Stimulated activated CD4-positive, alpha-beta T cell treated with anti-CD3 and anti-CD28 coated beads, Interleukin-2, amount 100 ng/mL, for 24 hours (primary cell): ENCODE measurements at regions not wholly inside any gene's neighbourhood (a gene's known extent, or its start where the extent isn't known, plus 50 kb on each side); places are given as distances from the start of the nearest gene placed in this dataset.

ENCODE experiments used
- DNase-seq, 2 donors: peaks; one replicate each; pipeline ENCODE4 v3.0.0-alpha.2; 2020

- DNase-seq, result no peak
Observed at GRCh38 chr5:74174366-74174765, 466.2 kb downstream of the ENC1 start.

- DNase-seq, result no peak
Observed at GRCh38 chr5:74173665-74174064, 466.9 kb downstream of the ENC1 start.

- DNase-seq, result no peak
Observed at GRCh38 chr5:74173241-74173640, 467.3 kb downstream of the ENC1 start.

GRCh38 chr5:74169701-74170100 lies 470.8 kb downstream of the ENC1 start:
- no peak for DNase-seq

GRCh38 chr5:74167930-74168315 lies 472.6 kb downstream of the ENC1 start:
- DNase-seq, result no peak

- no peak for DNase-seq
Observed at GRCh38 chr5:74167206-74167929, 473.2 kb downstream of the ENC1 start.

- DNase-seq, result no peak
Observed at GRCh38 chr5:74166064-74166463, 474.5 kb downstream of the ENC1 start.

- DNase-seq, result no peak
Observed at GRCh38 chr5:74164725-74165235, 475.7 kb downstream of the ENC1 start.

- DNase-seq, result no peak
Observed at GRCh38 chr5:74162524-74162923, 478.0 kb downstream of the ENC1 start.

GRCh38 chr5:74161170-74161569 lies 479.4 kb downstream of the ENC1 start:
- DNase-seq, result no peak

- no peak for DNase-seq
Observed at GRCh38 chr5:74156728-74157383, 483.7 kb downstream of the ENC1 start.

- DNase-seq, result no peak
Observed at GRCh38 chr5:74155501-74155900, 485.0 kb downstream of the ENC1 start.

- no peak for DNase-seq
Observed at GRCh38 chr5:74154526-74154925, 486.0 kb downstream of the ENC1 start.

- no peak for DNase-seq
Observed at GRCh38 chr5:74153255-74153790, 487.2 kb downstream of the ENC1 start.

- no peak for DNase-seq
Observed at GRCh38 chr5:74152625-74153254, 487.8 kb downstream of the ENC1 start.

GRCh38 chr5:74152136-74152535 lies 488.4 kb downstream of the ENC1 start:
- DNase-seq, result no peak

GRCh38 chr5:74149395-74149794 lies 491.1 kb downstream of the ENC1 start:
- DNase-seq, result no peak

GRCh38 chr5:74148321-74148720 lies 492.2 kb downstream of the ENC1 start:
- no peak for DNase-seq

- no peak for DNase-seq
Observed at GRCh38 chr5:74146796-74147195, 493.7 kb downstream of the ENC1 start.

- DNase-seq, result no peak
Observed at GRCh38 chr5:74145951-74146350, 494.6 kb downstream of the ENC1 start.

GRCh38 chr5:74143721-74144330 lies 496.7 kb downstream of the ENC1 start:
- DNase-seq, result no peak

GRCh38 chr5:74143151-74143550 lies 497.4 kb downstream of the ENC1 start:
- no peak for DNase-seq

GRCh38 chr5:74141053-74141452 lies 499.5 kb downstream of the ENC1 start:
- DNase-seq, result no peak
